ENCODE measurements at regions not wholly inside any gene's neighbourhood (a gene's known extent, or its start where the extent isn't known, plus 50 kb on each side); places are given as distances from the start of the nearest gene placed in this dataset.

DNA sequence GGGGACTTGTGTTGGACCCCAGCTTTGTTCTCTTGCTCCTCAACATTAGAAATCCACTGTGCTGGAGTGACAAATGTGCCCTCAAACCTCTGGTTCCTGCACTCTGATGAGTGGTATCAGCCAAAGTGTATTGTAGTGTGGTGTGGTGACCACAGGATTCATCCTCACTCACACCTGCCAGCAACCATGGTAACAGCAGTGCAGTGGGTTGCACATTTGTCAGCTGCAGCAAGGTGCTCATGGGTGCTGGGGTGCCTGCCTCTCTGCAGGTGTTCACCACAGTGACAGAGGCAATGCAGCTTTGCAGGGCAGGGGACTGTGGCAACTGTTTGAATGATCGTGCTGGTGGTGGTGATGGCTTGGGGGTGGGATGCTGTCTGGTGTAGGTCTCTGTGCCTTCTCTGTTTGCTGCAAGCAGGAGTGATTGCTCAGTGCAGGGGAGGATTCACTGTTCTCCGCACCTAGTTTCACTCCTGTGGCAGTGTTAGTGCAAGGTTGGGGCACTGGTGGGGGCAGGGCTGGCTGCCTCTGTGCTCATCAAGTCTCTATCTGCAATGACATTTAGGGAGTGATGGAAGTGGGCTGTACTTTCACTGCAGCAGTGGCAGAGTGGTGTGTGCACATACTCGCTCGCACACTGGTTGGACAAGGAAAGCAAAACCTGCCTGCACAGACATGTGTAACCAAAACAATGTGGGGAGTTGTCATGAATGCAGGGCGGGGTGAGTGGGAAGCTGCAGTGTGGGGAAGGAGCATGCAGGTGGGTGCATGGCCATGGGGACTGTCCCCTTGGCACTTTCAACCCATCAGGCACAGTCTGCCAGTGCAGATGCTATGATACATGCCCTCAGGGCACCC is 301.1 kb downstream of the PIK3C3 start:
- TF ChIP-seq POLR2A (IDR thresholded peaks at IDR 0.05; ENCODE audit: low read depth, low read length) (no peak), TAF1 (IDR thresholded peaks at IDR 0.05; ENCODE audit: borderline replicate concordance, low read depth, low read length) (no peak)

All from GM12892 (cell line).